Renal cortical epithelial cell (primary cell): ENCODE measurements at regions not wholly inside any gene's neighbourhood (a gene's known extent, or its start where the extent isn't known, plus 50 kb on each side); places are given as distances from the start of the nearest gene placed in this dataset.
"Not testable (repeated sequence)": the region's sequence is repeated elsewhere in the genome, so short reads cannot be mapped to it uniquely, and the experiment has no call there.

ENCODE experiments used
- DNase-seq: peaks from one replicate; pipeline ENCODE4 v3.0.0-alpha.2; 2011; ENCODE audit warnings: low read depth

DNA sequence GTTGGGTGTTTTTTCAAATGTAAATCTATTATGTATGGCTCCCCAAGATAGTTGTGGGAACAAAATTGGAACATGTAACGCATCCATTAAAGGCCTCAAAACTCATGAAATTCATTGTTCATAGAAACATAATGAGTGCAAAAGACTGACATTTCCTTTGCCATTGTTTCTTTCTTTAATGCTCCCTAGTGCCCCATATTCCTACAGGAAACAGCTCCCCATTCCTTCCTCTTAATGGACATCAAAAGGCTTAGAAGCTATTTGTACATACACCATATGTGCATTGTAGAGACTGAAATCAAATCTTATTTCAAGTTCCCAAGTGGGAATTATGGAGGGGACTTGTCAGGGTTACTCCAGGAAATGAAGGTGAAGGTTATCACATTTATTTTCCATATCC is 139.1 kb downstream of the AHR start:
- no peak for DNase-seq

DNA sequence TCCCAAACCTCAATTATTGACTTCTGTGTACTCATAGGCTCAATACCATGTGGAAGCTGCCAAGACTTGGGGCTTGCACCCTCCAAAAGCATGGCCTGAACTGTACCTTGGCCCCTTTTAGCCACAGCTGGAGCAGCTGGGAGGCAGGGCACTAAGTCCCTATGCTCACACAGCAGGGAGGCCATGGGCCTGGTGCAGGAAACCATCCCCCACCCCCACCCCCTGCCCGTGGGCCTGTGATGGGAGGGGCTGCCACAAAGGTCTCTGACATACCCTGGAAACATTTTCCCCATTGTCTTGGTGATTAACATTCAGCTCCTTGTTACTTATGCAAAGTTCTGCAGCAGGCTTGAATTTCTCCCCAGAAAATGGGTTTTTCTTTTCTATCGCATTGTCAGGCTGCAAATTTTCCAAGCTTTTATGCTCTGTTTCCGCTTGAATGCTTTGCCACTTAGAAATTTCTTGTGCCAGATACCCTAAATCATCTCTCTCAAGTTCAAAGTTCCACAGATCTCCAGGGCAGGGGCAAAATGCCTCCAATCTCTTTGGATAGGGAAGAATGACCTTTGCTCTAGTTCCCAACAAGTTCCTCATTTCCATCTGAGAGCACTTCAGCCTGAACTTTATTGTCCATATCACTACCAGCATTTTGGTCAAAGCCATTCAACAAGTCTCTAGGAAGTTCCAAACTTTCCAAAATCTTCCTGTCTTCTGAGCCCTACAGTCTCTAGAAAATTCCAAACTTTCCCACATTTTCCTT is 141.8 kb downstream of the AHR start:
- DNase-seq: not testable (repeated sequence)

DNA sequence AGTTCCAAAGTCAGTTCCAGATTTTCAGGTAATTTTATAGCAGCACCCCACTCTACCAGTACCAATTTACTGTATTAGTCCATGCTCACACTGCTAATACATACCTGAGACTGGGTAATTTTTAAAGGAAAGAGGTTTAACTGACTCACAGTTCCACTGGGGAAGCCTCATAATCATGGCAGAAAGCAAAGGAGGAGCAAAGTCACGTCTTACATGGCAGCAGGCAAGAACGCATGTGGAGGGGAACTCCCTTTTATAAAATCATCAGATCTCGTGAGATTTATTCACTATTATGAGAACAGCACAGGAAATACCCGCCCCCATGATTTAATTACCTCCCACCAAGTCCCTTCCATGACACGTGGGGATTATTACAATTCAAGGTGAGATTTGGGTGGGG is 142.4 kb downstream of the AHR start:
- DNase-seq: no peak

DNA sequence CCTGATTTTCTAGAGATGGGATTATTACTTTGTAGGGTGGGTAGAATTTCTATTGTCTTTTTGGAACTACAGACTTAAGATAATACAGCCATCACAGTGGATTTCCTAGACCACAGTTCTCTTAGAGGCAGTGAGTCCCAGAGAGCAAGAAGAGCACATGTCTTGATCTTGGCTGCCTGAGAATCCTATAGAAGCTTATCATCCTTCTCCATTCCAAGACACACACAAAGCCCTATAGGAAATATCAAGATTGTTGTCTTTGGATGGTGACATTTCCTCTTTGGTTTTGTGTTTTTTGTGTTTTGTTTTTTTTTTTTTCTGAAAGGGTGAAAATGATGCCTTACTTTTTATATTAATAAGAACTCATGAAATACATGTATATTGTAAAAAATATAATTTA is 143.1 kb downstream of the AHR start:
- DNase-seq: no peak

DNA sequence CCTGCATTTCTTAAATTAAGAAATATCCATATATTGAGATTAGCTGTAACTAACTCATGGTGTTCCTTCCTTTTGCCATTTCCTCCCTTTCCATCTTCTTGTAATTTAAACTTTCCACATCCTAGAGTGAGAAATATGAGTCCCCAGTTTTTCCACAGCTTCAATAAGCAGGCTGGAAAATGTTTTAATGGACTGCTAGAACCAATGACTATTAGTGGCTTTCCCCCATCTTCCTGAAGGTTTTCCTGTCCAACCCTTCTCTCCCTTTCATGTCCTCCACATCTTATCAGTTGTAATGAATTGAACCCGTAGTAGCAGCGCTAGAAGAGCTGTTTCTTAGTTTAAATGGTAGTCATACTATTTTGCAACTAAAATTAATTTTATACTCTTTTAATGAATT is 145.7 kb downstream of the AHR start:
- DNase-seq: no peak

DNA sequence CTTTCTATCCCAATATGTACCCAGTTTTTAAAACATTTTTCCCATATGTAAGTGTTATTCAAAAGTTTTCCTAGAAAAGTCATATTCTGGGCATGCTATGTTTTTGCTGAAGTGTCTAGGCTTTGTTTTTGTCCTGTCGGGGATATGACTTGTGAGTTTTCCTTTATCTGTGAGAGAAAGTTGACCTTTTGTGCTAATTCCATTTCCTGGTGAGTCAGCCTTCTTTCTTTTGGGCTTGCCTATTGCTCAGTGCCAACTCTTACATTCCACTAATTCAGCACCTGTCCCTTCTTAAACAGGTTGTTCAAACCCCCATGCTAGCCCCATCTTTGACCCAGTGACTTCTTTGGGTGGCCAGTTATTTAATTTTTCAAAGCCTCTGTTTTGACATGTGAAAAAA is 146.2 kb downstream of the AHR start:
- peak; percentile 84 for DNase-seq

DNA sequence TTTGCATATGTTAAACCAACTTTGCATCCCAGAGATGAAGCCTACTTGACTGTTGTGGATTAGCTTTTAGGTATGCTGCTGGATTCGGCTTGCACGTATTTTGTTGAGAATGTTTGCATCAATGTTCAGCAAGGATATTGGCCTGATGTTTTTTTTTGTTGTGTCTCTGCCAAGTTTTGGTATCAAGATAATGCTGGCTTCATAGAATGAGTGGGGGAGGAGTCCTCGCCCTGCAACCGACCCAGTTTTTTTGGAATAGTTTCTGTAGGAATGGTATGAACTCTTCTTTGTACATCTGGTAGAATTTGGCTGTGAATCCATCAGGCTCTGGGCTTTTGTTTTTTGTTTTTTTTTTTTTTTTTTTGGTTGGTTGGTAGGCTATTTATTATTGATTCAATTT is 147.9 kb downstream of the AHR start:
- no peak for DNase-seq

DNA sequence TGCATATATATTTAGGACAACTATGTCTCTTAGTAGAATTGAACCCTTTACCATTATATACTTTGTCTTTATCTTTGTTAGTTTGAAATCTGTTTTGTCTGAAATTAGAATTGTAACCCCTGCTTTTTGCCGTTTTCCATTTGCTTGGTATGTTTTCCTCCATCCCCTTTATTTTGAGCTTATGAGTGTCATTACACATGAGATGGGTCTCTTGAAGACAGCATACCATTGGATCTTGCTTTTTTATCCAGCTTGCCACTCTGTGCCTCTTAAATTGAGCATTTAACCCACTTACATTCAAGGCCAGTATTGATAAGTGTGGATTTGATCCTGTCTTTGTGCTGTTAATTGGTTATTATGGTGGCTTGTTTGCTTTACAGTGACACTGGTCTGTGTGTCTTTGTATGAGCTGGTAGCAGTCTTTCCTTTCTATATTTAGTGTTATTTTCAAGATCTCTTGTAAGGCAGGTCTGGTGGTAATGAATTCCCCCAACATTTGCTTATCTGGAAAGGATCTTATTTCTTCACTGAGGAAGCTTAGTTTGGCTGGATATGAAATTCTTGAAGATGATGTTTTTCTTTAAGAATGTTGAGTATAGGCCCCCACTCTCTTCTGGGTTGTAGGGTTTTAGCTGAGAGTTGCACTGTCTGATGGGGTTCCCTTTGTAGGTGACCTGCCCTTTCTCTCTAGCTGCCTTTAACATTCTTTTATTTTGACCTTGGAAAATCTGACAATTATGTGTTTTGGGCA is 149.5 kb downstream of the AHR start:
- no peak for DNase-seq

DNA sequence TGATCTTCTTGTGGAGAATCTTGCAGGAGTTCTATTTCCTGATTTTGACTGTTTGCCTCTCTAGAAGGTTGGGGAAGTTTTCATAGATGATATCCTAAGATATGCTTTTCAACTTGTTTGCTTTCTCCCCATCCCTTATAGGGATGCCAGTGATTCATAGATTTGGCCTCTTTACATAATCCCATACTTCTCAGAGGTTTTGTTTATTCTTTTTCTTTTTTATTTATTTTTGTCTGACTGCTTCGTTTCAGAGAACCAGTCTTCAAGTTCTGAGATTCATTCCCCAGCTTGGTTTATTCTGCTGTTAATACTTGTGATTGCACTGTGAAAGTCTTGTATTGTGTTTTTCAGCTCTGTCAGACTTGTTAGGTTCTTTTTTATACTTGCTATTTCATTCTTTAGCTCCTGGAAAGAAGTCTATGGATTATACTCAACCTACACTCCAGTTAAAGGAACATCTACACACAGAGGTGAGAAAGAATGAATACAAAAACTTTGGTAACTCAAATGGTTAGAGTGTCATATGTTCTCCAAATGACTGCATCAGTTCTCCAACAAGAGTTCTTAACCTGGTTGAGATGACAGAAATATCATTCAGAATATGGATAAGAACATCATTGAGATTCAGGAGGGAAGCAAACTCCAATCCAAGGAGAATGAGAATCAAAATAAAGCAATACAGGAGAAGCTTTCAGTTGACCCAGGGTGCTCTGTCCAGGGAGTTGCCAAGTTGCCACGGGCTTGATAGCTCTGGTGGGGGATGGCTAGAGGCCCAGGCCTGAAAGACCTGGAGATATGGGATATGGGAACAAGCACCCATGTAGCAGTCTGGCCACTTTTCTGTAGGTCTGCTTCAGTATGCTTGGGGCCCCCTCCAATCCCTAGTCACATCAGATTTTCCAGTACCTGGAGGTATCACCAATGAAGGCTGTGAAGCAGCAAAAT is 150.3 kb downstream of the AHR start:
- no peak for DNase-seq

DNA sequence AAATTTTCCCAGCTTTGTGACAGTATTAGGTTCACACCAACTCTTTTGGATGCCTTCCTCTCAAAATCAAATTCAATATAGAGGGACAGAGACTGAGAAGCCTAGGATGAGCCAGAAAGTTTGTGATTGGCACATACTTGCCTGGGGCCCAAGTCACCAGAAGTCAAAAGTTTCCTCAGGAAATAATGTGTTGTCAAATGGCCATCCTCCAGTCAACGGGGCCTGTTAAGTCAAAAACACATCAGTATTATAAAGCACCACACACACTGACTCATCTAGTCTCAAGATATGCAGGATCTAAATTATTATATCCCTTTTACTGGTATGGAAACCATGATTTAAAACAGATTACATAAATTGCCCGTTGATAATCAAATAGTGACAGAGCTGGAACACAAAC is 158.1 kb downstream of the AHR start:
- no peak for DNase-seq

DNA sequence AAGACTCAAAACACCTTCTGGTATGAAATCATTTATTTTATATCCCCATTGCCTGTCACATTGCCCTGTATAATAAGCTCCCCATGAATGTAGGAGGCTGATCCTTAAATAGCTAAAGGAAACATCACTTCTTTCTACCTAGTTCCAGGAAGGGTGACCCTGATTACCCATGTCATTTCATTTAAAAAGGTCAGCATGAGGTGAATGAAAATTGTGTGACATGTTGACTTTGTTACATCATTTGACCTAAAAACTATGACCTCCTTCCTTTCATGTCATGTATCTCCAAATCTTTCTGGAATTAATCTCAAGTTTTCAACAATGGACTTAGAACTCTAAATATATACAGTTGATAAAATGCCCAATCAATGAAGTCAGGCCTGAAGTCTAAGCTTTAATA is 161.5 kb downstream of the AHR start:
- DNase-seq: no peak

DNA sequence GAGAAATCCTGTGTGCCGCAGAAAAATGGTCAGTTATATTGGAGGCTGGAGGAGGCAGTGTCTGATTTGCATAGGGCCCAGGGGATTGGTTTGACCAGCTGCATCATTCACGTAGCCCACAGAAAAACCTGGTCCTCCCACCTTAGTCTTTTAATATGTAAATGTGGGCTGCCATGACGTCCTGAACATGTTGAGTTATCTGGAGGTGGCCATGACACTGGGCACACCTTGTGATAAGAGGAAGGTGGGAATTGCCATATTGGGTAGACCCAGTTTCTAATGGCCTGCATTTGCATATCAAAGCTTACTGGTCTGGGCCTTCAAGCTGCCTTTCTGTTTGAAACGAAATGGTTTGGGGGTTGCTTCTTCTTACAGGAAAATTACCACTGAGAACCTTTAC is 162.2 kb downstream of the AHR start:
- DNase-seq: no peak

DNA sequence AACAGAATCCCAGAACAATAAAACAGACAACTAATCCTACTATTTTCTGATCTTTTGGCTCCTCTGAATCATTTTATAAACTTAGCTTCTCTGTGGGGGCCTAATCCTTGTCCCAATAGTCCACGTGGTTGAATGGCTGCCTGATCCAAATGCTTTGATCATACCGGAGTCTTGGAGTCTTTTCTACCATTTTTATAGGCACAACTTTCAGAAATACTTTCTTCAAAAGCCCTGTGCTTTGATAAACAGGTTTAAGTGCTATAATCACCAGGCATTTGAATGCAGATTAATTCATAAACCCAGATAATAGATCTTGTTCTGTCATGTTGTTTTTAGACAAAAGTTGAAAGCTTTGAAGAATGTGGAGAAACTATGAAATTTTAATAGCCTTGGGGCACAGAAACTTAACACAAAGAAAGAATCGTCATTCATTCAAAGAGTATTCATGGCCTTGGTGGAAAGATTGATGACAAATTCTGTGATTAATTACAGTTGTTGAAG is 163.7 kb downstream of the AHR start:
- DNase-seq: no peak

DNA sequence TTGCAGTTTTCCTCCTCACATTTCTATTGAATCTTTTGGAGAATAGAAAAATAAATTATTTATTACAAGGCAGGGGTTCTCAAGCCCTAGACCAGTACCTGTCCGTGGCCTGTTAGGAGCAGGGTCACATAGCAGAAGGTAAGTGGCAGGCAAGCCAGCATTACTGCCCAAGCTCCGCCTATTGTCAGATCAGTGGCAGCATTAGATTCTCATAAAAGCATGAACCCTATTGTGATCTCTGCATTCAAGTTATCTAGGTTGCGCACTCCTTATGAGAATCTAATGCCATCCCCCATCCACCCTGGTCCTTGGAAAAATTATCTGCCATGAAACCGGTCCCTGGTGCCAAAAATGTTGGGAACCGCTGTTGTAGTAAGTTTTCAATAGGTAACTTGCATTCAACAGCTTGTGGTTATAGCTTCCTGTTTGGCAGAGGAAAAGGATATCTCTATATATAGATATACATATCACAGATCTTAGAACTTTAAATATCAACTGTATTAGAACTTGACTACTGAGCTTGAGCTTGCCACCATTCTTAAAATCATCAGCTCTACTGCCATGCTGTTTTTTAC is 165.1 kb downstream of the AHR start:
- DNase-seq: no peak

DNA sequence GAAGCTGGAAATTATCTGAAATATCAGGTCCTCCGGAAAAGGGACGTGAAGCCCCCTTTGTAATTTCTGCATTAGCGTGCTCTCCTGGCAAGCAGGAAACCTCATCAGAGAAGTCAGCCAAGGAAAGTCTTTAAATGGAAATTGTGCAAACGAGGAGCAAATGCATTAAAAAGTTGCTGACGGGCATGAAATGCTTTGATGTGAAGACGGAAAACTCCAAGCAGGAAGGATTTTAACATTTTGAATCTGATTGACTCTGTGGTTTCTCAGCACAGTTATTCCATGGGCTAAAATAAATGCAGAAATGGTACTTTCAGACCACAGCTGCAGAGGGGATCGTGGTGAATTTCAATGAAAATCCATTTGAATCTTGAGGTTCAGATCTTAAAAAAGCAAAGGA is 167.8 kb downstream of the AHR start:
- no peak for DNase-seq

DNA sequence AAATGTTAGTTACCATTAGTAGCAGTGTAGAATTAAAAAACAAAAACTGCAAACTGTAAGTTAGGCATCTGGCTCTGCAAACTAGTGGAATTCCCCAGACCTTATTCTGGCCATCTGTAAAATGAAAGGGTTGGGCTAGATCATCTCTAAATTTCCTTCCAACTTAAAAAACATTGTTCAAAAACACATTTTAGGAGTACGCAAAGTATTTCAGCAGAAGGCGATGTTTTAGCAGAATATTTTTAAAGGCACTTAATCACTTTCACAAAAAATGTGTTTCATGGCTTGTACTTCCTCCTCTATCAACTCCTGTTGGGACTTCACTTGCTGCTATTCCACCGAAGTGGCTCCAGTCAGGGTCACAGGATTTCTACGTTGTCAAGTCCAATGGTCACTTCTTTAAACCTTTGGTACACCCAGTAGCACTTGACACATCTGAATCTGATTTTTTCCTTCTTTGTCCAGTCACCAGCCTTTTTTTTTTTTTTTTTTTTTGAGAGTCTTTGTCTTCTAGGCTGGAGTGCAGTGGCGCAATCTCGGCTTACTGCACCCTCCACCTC is 169.0 kb downstream of the AHR start:
- no peak for DNase-seq

DNA sequence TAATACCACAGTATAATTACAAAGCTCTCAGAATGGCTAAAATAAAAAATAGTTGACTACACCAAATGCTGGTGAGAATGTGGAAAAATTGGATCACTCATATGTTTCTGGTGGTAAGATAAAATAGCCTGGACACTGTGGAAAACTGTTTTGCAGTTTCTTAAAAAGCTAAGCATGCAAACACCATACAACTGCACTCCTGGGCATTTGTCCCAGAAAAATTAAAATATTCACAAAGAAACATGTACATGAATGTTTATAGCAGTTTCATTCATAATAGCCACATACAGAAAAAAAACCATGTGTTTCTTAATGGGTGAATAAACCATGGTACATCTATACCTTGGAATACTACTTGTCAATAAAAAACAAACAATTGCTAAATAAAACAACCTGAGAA is 172.9 kb downstream of the AHR start:
- DNase-seq: no peak

DNA sequence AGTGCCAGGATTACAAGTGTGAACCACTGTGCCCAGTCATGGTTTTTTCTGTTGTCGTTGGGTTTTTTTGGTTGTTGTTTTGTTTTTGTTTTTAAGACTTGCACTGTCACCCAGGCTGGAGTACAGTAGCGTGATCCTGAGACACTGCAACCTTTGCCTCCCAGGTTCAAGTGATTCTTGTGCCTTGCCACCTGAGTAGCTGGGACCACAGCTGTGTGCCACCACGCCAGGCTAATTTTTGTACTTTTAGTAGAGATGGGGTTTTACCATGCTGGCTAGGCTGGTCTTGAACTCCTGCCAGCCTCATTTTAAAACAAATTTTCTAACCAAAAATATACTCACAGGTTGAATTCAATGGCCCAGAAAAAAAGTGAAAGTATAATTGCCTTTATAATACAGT is 174.1 kb downstream of the AHR start:
- no peak for DNase-seq

DNA sequence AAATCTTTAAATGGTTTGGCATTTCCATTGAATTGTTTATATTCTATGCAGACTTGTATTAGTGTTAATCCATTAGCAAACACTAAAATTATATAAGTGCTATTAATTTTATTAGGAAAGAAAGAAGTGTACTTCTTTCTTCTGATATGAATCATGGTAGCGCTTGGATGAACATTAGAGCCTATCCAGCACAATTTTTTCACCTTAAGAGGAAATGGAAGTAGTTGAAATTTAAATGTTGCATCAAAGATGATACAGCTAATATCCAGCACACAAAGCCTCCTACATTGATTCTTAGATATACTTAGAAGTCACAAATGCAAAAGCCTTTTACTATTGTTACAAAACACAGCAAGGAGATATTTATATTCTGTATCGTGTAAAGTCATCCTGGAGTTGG is 174.5 kb downstream of the AHR start:
- peak; percentile 26 for DNase-seq

DNA sequence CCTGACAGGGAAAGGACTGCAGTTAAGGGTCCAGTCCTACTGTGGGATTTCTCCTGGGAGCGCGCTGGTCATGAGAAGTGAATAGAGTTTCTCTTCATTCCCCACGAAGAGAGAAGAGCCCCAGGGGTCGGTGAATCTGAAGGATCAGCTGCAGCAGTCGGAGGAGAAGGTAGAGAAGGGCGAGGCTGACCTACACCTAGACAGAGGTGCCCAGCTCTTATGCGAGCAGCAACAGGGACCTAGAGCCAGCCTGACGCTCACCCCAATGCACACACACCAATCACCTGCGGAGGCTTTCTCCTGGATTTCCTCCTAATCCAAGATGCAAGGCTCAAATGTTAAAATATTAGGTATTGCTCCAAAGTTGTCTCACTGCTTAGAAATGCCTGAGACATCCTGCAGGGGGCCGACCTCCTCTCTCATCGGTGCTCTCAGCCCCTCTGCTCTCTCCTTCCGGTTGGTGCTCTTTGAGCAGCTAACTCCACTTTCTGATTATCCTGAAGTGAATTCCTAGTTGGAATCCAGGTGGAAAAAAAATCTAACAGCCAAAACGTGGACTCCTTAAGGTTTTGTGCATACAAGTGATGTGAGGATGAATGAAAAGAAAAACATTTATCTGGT is 176.4 kb downstream of the AHR start:
- no peak for DNase-seq

DNA sequence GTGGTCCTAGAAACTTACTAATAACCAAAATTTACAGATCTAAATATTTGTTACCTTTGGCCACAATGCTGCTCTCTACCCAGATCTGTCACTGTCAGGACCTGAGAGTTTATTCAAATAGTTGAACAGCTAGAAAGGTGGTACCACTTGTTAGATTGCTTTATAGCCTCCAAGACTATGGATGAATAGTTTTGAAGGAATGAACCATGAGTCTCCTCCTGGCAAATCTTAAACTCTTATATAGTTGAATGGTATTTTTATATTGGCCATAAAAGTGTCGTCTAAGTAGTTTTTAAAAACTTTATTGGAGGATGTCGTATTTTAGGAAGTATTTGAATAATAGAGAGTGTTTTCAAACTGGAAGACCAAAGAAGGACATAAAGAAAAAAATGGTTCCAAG is 178.7 kb downstream of the AHR start:
- no peak for DNase-seq
